ENCODE measurements at regions not wholly inside any gene's neighbourhood (a gene's known extent, or its start where the extent isn't known, plus 50 kb on each side); places are given as distances from the start of the nearest gene placed in this dataset.

GRCh38 chrX:30950391-30950790 is 61.3 kb upstream of the TAB3 start:
- Histone ChIP-seq H3K27ac (no peak overlapping the region), H3K36me3 (no peaks in the 10 kb centered on the region), H3K9me3 (no peaks in the 10 kb centered on the region), H3K4me3 (ENCODE audit: low read depth in 1 of 2, low read length in 1 of 2) (no peak overlapping the region), H3K27me3 (no peaks in the 10 kb centered on the region), H3K4me1 (ENCODE audit: control insufficient read depth in 1 of 2, insufficient read depth in 1 of 2, low read depth in 1 of 2, low read length in 1 of 2) (no peaks in the 10 kb centered on the region)
- TF ChIP-seq CTCF (IDR thresholded peaks at IDR 0.05), result no peak

GRCh38 chrX:30949554-30949953 is 60.5 kb upstream of the TAB3 start:
- Histone ChIP-seq H3K4me1 (ENCODE audit: control insufficient read depth in 1 of 2, insufficient read depth in 1 of 2, low read depth in 1 of 2, low read length in 1 of 2) (no peaks in the 10 kb centered on the region), H3K27ac (no peak overlapping the region), H3K9me3 (no peaks in the 10 kb centered on the region), H3K4me3 (ENCODE audit: low read depth in 1 of 2, low read length in 1 of 2) (no peak overlapping the region), H3K27me3 (no peaks in the 10 kb centered on the region), H3K36me3 (no peaks in the 10 kb centered on the region)
- TF ChIP-seq CTCF (IDR thresholded peaks at IDR 0.05), result no peak

GRCh38 chrX:30948626-30949025 is 59.6 kb upstream of the TAB3 start:
- H3K27me3 ChIP-seq, result no peaks in the 10 kb centered on the region
- H3K4me1 ChIP-seq (ENCODE audit: control insufficient read depth in 1 of 2, insufficient read depth in 1 of 2, low read depth in 1 of 2, low read length in 1 of 2), result no peaks in the 10 kb centered on the region
- no peak overlapping the region for H3K27ac ChIP-seq
- H3K9me3 ChIP-seq, result no peaks in the 10 kb centered on the region
- no peak overlapping the region for H3K4me3 ChIP-seq (ENCODE audit: low read depth in 1 of 2, low read length in 1 of 2)
- no peak for TF ChIP-seq CTCF (IDR thresholded peaks at IDR 0.05)
- H3K36me3 ChIP-seq, result no peaks in the 10 kb centered on the region

GRCh38 chrX:30948051-30948450 is 59.0 kb upstream of the TAB3 start:
- Histone ChIP-seq H3K4me3 (ENCODE audit: low read depth in 1 of 2, low read length in 1 of 2) (no peak overlapping the region), H3K9me3 (no peaks in the 10 kb centered on the region), H3K27ac (no peak overlapping the region), H3K36me3 (no peaks in the 10 kb centered on the region), H3K27me3 (no peaks in the 10 kb centered on the region), H3K4me1 (ENCODE audit: control insufficient read depth in 1 of 2, insufficient read depth in 1 of 2, low read depth in 1 of 2, low read length in 1 of 2) (no peaks in the 10 kb centered on the region)
- no peak for TF ChIP-seq CTCF (IDR thresholded peaks at IDR 0.05)

- TF ChIP-seq CTCF (IDR thresholded peaks at IDR 0.05), result no peak
- no peaks in the 10 kb centered on the region for H3K4me1 ChIP-seq (ENCODE audit: control insufficient read depth in 1 of 2, insufficient read depth in 1 of 2, low read depth in 1 of 2, low read length in 1 of 2)
- H3K9me3 ChIP-seq, result no peaks in the 10 kb centered on the region
- H3K27ac ChIP-seq, result no peak overlapping the region
- H3K36me3 ChIP-seq, result no peaks in the 10 kb centered on the region
- no peaks in the 10 kb centered on the region for H3K27me3 ChIP-seq
- H3K4me3 ChIP-seq (ENCODE audit: low read depth in 1 of 2, low read length in 1 of 2), result no peak overlapping the region
Measured at GRCh38 chrX:30943984-30944383, 54.9 kb upstream of the TAB3 start.

- no peak overlapping the region for H3K4me3 ChIP-seq (ENCODE audit: low read depth in 1 of 2, low read length in 1 of 2)
- no peaks in the 10 kb centered on the region for H3K36me3 ChIP-seq
- H3K9me3 ChIP-seq, result no peaks in the 10 kb centered on the region
- no peaks in the 10 kb centered on the region for H3K4me1 ChIP-seq (ENCODE audit: control insufficient read depth in 1 of 2, insufficient read depth in 1 of 2, low read depth in 1 of 2, low read length in 1 of 2)
- TF ChIP-seq CTCF (IDR thresholded peaks at IDR 0.05), result no peak
- no peak overlapping the region for H3K27ac ChIP-seq
- H3K27me3 ChIP-seq, result no peaks in the 10 kb centered on the region
Measured at GRCh38 chrX:30941898-30942297, 52.8 kb upstream of the TAB3 start.
